HEK293 (cell line): ENCODE measurements at regions not wholly inside any gene's neighbourhood (a gene's known extent, or its start where the extent isn't known, plus 50 kb on each side); places are given as distances from the start of the nearest gene placed in this dataset.

ENCODE experiments used
- CTCF ChIP-seq: fragments of 450-650 bp; formaldehyde crosslinking; IDR thresholded peaks from 2 replicates; pipeline ENCODE4 v1.5.1; 2016; ENCODE audit warnings: missing biosample characterization, missing genetic modification characterization
- ZBTB17 ChIP-seq: fragments of 450-650 bp; formaldehyde crosslinking; IDR thresholded peaks from 2 replicates; pipeline ENCODE4 v1.5.1; 2016; ENCODE audit warnings: missing biosample characterization, missing genetic modification characterization
- ZBTB26 ChIP-seq: fragments of 450-650 bp; formaldehyde crosslinking; optimal IDR thresholded peaks from 2 replicates; pipeline ENCODE3; 2016; ENCODE audit warnings: missing biosample characterization, mild to moderate bottlenecking, missing genetic modification characterization
- ZIC2 ChIP-seq: fragments of 450-650 bp; formaldehyde crosslinking; IDR thresholded peaks from 2 replicates; pipeline ENCODE4 v1.5.1; 2016; ENCODE audit warnings: missing biosample characterization, missing genetic modification characterization
- TF ChIP-seq, protein P1 (sequence below): fragments of 450-650 bp; formaldehyde crosslinking; IDR thresholded peaks from 2 replicates; pipeline ENCODE4 v1.5.1; 2016; ENCODE audit warnings: missing biosample characterization, missing genetic modification characterization

GRCh38 chr3:19702416-19703078 is 231.5 kb downstream of the EFHB start:
- TF ChIP-seq CTCF (no peak), ZIC2 (no peak), ZBTB17 (no peak), ZBTB26 (no peak)
- TF ChIP-seq, protein P1, sequence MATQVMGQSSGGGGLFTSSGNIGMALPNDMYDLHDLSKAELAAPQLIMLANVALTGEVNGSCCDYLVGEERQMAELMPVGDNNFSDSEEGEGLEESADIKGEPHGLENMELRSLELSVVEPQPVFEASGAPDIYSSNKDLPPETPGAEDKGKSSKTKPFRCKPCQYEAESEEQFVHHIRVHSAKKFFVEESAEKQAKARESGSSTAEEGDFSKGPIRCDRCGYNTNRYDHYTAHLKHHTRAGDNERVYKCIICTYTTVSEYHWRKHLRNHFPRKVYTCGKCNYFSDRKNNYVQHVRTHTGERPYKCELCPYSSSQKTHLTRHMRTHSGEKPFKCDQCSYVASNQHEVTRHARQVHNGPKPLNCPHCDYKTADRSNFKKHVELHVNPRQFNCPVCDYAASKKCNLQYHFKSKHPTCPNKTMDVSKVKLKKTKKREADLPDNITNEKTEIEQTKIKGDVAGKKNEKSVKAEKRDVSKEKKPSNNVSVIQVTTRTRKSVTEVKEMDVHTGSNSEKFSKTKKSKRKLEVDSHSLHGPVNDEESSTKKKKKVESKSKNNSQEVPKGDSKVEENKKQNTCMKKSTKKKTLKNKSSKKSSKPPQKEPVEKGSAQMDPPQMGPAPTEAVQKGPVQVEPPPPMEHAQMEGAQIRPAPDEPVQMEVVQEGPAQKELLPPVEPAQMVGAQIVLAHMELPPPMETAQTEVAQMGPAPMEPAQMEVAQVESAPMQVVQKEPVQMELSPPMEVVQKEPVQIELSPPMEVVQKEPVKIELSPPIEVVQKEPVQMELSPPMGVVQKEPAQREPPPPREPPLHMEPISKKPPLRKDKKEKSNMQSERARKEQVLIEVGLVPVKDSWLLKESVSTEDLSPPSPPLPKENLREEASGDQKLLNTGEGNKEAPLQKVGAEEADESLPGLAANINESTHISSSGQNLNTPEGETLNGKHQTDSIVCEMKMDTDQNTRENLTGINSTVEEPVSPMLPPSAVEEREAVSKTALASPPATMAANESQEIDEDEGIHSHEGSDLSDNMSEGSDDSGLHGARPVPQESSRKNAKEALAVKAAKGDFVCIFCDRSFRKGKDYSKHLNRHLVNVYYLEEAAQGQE (tag by site-specific recombination) = no peak
